T-helper 1 cell treated with Interleukin-12 subunit alpha and Interleukin-12 subunit beta and Interleukin-4 antibody, amounts not matched to agents 30 ng/mL and 1 ng/mL, for 36 hours (primary cell): ENCODE measurements at regions not wholly inside any gene's neighbourhood (a gene's known extent, or its start where the extent isn't known, plus 50 kb on each side); places are given as distances from the start of the nearest gene placed in this dataset.
"Not testable (repeated sequence)": the region's sequence is repeated elsewhere in the genome, so short reads cannot be mapped to it uniquely, and the experiment has no call there.

ENCODE experiments used
- intact Hi-C: fragments of 100-400 bp; cut with micrococcal nuclease; formaldehyde crosslinking; loops from one replicate; pipeline ENCODE4 v1.15.1; 2024

DNA sequence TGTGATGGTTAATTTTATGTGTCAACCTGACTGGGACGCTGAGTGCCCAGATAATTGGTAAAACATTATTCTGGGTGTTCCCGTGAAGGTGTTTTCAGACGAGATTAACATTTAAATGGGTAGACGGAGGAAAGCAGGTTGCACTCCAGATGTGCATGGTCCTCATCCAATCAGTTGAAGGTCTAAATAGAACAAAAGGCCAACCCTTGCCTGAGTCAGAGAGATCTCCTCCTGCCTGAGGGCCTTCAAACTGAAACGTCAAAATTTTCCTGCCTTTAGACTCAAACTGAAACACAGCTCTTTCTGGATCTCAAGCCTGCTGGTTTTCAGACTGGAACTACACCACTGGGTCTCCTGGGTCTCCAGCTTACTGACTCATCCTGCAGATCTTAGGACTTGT is 73.5 kb downstream of the NPIPA8 start:
- intact Hi-C loops: not testable (repeated sequence)

DNA sequence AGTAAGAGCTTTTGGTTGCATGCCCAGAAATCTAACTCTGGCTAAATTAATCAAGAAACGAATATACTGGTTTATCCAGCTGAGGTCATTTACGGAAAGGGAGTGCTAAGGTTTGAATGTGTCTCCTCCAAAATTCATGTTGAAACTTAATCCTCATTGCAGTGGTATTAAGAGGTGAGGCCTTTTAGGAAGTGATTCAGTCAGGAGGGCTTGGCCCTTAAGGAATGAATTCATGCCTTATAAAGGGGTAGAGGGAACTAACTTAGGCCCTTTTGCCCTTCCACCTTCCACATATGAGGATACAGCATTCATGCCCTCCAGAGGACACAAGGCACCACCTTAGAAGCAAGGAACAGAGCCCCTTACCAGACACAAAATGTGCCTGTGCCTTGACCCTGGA is 74.7 kb downstream of the NPIPA8 start:
- intact Hi-C loops: not testable (repeated sequence)

DNA sequence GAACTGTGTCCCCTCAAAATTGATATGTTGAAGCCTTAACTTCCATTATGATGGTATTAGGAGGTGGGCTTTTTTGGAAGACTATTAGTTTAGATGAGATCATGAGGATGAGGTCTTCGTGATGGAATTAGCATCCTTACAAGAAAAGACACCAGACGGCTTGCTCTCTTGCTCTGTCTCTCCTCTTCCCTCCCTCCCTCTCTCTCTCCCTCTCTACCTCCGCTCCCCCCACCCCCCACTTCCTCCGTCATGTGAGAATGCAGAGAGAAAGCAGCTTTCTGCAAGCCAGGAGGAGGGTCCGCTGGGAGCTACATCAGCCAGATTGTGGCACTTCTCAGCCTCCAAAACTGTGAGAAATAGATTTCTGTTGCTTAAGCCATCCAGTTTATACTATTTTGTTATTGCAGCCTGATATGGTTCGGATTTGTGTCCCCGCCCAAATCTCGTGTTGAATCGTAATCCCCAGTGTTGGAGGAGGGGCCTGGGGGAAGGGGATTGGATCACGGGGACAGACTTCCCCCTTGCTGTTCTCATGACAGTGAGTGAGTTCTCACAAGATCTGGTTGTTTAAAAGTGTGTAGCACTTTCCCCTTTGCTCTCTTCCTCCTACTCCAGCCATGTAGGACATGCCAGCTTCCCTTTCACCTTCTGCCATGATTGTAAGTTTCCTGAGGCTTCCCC is 76.9 kb downstream of the NPIPA8 start:
- intact Hi-C loops: not testable (repeated sequence)

DNA sequence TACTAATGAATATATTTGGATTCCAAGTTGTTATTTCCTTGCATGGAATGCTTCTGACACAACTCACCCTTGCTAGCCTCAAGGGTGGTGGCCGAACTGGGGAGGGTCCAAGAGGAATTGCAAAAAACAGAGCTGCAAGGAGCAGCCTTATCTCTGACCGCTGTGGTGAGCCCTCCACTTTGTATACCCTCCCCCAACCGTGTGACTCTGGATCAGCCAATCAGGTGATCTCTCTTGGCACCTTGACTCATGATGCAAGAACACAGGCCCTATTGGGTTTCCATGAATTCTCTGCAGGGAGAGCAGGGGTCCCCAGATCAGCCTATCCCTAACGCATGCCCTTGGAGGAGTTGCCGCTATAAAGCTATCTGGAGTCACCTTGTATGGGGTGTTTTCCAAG is 83.6 kb downstream of the NPIPA8 start:
- intact Hi-C loops: not testable (repeated sequence)

DNA sequence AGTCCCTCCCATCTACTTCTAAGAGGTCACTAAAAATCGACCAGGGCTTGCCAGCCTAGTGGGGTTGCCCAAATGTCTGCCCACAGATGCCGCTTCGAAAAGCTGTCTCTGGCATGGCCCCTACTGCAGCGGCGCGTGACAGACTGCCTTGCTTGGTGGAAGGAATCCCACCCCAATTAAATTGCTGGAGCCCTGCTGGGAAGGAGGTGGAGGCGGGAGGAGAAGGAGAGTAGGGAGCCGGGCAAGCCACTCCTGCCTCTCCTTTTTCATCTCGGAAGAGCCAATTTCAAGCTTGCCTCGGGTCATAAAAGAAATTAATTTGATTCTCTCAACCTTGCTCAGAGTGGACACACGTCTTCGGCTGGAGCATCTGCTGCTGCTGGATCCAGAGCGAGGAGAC is 106.0 kb downstream of the NPIPA8 start:
- intact Hi-C loops: not testable (repeated sequence)

DNA sequence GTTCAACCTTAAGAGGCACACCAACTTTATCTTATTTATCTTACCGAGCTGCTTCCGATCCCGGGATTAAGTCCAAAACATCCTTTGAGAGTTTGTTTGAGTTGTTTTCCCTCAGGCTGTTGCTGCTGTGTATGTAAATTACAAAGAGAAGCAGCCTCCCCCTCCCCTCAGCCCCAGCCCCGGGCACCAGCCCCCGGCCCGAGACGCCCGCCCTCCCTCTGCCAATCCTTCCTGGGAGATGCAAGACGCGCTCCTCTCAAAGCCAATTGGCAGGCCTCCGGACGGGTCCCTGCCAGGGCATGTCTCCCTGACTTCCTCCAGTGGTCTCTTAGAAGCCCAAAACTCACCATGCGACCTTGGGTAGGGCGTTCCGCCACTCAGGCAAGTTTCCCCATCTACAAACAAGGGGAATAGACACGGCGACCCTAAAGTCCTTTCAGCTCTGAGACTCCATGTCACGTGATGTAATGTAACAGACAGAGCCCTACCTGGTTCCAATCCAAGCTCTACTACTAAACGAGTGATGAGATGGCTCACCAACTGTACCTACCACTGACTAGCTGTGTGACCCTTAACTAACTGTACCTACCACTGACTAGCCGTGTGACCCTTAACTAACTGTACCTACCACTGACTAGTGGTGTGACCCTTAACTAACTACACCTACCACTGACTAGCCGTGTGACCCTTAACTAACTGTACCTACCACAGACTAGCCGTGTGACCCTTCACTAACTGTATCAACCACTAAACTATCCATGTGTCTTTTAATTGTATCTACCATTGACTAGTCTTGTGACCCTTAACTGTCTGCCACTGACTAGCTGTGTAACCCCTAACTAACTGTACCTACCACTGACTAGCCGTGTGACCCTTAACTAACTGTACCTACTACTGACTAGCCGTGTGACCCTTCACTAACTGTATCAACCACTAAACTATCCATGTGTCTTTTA is 114.2 kb downstream of the NPIPA8 start:
- intact Hi-C loops: not testable (repeated sequence)

DNA sequence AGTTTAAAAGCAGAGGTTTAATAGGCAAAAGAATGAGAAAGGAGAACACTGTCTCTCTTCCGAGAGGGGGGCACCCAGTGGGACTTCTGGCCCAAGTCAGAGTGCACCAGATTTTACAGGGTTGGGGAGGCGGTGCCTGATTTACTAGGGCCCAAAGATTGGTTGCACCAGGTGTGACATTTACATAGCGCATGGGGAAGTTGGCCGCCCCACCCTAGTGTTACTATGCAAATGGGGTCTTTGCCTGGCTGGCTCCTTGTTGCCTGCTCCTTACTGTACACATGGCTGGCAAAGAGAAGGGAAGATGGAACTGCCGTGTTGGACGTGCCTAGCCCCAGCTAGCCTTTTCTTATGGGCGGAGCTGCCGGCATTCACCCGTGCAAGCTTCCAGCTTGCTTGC is 118.8 kb downstream of the NPIPA8 start:
- intact Hi-C loops: not testable (repeated sequence)

DNA sequence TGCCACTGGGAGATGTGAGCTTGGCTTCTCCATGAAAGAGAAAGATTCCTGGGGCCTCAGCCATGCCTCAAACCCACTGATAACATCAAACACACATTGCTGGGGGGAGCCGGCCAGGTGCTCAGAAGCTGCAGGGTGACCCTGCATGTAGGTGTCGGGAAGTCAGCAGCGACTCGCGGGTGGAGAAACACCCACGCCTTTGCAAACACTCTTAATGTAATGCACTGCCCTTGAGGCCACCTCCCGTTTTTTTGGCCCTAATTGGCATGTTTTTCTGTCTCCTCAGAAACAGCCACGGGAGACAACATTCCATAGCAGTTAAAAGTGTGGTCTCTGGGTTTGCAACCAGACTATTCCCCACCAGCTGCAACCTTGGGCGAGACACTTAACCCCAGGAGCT is 119.7 kb downstream of the NPIPA8 start:
- intact Hi-C loops: not testable (repeated sequence)

DNA sequence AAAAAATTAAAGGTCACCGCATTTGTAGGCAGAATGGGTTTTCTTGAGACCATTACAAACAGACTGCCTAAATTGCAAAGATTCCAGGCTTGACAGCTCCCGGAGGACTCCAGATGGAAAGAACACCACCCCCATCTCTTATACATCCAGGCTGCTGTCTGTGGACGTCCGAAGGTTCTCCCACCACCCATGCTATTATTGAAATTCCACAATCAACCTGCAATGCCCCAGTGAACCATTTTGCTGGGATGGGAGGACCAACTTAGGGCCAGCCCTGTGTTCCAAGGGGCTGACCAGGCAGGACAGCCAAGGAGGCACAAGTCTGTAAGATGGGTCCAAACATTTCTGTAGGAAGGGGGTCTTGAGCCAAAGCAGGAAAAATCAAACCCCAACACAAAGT is 122.7 kb downstream of the NPIPA8 start:
- intact Hi-C loops: not testable (repeated sequence)

DNA sequence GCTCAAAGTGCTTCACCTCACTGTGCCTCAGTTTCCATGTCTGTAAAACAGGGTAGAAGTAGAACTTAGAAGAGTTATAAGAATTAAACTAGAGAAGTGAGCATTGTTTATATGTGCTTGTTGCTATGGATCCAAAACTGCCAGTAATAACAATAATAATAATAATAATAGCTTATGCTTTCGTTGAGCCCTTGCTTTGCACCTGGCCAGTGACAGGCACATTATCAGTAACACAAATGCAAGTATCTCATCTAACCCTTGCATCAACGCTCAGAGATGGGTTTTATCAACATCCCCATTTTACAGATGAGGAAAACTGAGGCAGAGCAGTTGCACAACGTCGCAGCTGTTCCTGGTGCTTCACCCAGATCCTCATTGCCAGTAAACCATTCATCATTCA is 125.0 kb downstream of the NPIPA8 start:
- intact Hi-C loops: not testable (repeated sequence)

DNA sequence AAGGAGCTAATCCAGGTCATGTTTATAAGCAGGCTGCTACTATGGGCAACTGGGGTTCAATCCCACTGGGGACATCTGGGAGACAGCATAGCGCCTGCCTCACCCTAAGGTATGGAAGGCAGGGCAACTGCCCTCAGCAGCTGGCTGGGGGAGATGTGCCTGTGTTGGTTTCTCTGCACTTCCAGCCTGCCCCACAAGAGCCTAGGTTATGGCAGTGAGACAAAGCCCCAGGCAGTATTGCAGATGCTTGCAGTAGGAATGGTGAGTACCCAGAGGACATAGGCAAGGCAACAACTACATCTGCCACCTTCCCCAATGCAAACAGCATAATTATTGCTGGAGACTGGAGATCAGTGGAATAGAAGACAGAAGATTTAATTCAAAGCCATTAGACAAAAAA is 131.8 kb downstream of the NPIPA8 start:
- intact Hi-C loops: not testable (repeated sequence)

DNA sequence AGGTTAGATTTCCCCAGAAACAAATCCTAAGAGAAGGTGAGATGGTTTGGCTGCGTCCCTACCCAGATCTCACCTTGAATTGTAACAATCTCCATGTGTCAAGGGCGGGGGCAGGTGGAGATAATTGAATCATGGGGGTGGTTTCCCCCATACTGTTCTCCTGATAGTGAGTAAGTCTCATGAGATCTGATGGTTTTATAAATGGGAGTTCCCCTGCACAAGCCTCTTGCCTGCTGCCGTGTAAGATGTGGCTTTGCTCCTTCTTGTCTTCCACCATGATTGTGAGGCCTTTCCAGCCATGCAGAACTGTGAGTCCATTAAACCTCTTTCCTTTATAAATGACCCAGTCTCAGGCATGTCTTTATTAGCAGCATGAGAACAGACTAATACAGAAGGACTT is 132.2 kb downstream of the NPIPA8 start:
- intact Hi-C loops: not testable (repeated sequence)

DNA sequence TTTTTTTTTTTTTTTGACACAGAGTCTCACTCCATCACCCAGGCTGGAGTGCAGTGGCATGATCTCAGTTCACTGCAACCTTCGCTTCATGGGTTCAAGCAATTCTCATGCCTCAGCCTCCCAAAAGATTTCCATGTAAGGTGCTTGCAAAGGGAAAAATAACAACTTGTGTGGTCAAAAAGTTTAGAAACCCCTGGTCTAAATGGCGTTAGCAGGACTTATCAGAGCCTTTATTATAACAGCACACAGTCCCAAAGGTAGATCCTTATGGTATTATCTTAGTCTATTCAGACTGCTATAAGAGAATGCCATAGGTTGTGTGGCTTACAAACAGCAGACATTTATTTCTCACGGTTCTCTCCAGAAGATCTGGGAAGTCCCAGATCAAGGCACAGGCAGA is 135.0 kb downstream of the NPIPA8 start:
- intact Hi-C loops: not testable (repeated sequence)

DNA sequence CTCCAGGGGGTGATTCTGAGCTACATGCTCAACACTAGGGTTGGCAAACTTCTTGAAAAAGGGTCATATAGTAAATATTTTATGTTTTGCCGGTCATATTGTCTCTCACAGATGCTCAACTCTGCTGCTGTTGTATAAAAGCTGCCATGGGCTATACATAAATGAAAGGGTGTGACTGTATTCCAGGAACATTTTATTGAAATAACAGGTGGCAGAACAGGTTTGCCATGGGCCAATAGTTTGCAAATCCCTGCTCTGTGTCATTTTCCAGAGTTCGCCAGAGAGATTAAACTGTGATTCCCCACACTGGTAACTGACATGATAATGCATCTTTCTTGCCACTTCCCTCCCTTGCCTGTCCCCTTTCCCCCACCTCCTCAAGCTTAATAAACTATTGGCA is 144.1 kb downstream of the NPIPA8 start:
- intact Hi-C loops: not testable (repeated sequence)

DNA sequence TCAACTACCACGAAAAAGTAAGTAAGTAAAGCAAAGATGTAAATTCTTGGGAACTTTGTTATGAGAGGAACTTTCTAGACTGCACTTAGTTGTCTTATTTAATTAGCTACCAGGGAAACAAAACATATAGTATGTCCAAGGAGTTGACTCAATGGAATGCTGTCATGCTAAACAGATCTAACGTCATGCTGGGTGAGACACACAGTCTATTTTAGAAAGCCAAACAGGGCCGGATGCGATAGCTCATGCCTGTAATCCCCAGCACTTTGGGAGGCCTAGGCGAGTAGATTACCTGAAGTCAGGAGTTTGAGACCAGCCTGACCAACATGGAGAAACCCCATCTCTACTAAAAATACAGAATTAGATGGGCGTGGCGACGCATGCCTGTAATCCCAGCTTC is 146.4 kb downstream of the NPIPA8 start:
- intact Hi-C loops: not testable (repeated sequence)

DNA sequence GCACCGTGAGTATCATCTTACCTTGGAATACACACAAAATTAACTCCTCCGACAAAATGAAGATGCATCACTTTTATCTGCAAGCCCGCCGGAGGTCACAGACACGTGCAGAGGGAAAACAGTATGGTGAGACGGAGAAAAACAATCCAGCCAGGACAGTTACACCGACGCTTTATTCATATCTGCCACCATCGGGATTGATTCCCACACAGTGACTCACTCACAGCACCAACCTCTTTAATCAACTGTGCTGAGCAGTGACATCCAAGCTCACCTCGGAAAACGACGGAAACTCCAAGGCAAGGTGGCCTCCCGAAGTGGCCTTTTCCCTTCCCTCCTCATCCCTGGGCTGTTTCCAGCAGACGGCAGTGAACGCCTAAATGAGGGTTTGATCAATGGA is 151.8 kb downstream of the NPIPA8 start:
- intact Hi-C loops: not testable (repeated sequence)

DNA sequence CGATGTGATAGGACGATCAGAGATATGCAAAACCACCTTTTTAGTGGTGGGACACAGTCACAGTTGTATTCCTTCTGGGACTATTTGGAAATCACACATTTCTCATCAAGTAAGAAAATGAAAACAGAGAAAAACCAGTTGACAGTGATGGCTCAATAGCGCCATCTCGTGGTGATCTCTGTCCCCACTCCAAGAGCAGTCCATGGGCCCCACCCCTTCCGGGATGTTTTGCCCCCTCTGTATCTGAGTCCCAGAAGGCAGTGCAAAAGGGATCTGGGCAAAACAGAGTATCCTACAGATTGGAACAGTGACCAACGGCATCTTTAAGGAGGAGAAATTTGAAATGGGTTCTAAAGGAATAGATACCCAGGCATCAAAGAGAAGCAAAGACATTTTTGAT is 155.5 kb downstream of the NPIPA8 start:
- intact Hi-C loops: not testable (repeated sequence)

DNA sequence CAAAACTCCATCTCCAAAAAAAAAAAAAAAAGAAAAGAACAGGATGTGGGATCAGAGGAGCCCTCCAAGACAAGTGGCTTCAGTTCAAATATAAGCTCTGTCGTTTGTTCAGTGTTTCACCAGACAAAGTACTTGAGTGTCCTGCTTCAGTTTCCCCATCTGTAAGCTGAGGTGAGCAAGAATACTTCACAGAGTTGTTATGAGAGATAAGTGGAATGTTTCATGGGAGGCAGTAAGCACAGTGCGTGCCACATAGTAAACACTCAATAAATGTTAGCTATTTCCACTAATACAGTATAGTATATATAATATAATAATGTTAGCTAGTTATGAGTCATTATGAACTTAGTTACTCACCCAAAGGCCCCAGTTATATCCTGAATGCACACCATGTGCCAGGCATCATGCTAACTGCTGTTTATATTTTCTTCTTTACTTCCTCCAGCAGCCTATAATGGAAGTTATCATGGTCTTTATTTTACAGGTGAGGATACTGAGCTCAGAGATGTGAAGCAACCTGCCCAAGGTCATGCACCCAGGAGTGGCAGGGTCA is 162.5 kb downstream of the NPIPA8 start:
- intact Hi-C loops: not testable (repeated sequence)

DNA sequence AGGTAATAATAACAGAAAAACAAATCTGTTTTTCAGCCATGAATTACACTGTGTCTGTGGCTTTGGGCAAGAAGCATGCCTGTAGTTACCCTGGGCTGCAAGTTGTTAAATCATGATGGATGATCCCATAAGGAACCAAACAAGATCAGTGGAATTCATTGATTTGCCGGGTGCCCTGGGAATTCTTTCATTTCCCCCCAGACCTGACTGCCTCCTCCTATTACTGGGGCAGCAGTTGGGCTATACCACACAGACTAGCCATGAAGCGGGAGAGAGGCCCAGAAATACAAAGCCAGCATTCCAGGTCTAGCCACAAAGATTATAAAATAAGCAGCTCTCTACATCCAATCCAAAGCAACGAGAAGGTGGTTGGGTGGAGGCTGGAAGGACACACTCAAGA is 174.2 kb downstream of the NPIPA8 start:
- intact Hi-C loops: not testable (repeated sequence)

DNA sequence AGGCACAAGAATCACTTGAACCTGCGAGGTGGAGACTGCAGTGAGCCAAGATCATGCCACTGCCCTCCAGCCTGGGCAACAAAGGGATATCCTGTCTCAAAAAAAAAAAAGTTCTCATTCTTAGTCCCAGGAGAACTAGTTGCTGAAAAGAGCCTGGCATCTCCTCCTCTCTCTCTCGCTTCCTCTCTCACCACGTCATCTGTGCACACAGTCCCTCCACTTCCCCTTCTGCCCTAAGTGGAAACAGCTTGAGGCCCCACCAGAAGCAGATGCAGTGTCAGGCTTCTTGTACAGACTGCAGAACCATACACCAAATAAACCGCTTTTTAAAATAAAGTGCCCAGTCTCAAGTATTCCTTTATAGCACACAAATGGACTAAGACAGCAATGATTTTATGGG is 175.3 kb downstream of the NPIPA8 start:
- intact Hi-C loops: not testable (repeated sequence)

DNA sequence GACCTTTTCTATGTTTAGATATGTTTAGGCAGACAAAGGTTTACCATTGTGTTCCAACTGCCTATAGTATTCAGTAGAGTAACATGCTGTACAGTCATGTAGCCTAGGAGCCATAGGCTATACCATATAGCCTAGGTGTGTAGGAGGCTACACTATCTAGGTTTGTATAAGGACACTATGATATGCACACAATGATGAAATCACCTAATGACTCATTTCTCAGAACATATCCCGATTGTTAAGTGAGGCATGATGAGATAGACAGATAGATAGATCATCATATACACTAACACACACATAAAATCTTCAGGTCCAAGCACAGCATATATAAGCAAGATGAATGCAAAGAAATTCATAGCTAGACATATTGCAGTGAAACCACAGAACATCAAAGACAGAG is 177.4 kb downstream of the NPIPA8 start:
- intact Hi-C loops: not testable (repeated sequence)

DNA sequence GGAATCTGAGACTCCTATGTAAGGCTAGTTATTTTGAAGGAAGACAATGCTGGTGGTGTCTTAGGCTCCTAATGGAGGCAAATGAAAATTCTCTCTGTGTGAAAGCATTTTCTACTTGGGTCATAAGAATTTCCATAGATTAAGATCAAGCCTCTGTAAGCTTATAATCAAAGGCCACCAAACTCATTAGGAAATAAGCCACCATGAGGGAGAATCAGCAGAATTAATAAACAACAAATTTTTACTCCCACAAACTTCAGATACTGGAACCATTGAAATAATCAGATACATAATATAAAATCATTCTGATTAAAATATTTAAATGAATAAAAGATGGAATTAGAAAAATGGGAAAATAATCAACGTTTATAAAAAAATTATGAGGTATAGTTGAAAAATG is 178.7 kb downstream of the NPIPA8 start:
- intact Hi-C loops: not testable (repeated sequence)
